ENCODE measurements at regions not wholly inside any gene's neighbourhood (a gene's known extent, or its start where the extent isn't known, plus 50 kb on each side); places are given as distances from the start of the nearest gene placed in this dataset.
A peak's percentile ranks its signal among the peaks of the same experiment; 100 is the strongest.

DNA sequence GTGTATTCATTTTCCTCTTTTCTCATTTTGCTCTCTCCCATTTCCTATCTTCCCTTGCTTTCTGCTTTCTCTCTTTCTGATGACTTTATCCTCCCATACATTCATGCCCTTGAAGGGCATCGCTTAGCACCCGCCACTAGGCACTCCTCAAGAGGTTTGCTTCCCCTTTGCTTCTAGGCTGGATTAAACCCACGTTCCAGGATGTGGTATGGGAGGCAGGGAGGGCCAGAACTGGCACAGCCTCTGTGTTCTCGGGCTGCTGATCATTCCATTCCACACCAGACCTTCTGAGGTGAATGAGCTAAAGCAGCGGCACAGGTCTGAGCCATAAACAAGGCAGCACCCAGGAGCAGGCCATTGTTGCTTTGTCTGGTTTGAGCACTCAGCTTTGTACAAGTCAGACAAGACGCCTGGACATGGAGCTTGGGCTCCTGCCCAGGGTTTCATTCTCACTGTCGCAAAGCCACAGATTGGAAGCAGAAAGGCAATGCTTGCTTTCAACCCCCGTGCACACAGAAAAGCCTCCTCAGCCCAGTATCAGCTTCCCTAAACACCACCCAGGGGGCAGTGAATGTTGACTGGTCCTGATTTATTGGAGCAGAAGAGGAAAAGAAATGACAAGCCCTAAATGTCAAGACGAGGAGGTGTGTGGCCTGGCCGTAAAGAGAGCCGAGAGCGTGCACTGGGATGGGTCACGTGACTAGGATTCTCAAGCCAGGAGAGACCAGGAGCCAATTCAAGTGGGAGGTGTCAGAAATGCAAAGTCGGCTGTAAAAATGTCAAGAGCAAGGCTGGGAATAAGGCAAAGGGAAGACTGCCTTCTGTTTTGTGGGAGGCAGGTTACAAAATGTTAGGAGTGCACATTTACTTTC is 218.0 kb upstream of the SERP2 start:
- peaks cover 28% of the 10 kb centered on the region for H3K4me1 ChIP-seq (ENCODE audit: low read depth)
- H3K27me3 ChIP-seq = no peaks in the 10 kb centered on the region
- DNase-seq (ENCODE audit: low read depth in 1 of 2, low spot score in 1 of 2) = peak; percentile 80 to 87
- no peaks in the 10 kb centered on the region for H3K9me3 ChIP-seq (ENCODE audit: low read depth)
- no peak overlapping the region for H3K4me3 ChIP-seq
- H3K36me3 ChIP-seq = no peaks in the 10 kb centered on the region
- TF ChIP-seq, protein P1, sequence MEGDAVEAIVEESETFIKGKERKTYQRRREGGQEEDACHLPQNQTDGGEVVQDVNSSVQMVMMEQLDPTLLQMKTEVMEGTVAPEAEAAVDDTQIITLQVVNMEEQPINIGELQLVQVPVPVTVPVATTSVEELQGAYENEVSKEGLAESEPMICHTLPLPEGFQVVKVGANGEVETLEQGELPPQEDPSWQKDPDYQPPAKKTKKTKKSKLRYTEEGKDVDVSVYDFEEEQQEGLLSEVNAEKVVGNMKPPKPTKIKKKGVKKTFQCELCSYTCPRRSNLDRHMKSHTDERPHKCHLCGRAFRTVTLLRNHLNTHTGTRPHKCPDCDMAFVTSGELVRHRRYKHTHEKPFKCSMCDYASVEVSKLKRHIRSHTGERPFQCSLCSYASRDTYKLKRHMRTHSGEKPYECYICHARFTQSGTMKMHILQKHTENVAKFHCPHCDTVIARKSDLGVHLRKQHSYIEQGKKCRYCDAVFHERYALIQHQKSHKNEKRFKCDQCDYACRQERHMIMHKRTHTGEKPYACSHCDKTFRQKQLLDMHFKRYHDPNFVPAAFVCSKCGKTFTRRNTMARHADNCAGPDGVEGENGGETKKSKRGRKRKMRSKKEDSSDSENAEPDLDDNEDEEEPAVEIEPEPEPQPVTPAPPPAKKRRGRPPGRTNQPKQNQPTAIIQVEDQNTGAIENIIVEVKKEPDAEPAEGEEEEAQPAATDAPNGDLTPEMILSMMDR (IDR thresholded peaks at IDR 0.05; ENCODE audit: low read depth, low read length) = no peak
- H3K27ac ChIP-seq = peak overlapping the region; percentile 86

DNA sequence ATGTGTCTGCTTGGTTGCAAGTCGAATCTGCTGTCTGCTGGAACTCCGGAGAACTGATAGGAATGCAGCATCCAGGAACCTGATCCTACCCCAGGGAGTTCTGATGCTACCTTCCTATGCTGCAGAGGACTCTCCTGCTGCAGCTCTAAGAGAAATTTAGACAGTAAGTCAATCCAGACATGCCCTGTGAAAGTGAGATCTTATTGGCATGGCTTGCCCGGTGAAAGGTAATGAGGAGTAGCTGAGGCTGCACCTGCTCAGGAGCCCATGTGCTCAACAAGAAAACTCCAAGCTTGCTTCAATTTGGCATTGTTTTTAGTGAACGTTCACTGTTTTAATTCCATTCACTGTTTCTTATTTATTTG is 217.3 kb upstream of the SERP2 start:
- Histone ChIP-seq H3K27ac (peak overlapping the region; percentile 86), H3K36me3 (no peaks in the 10 kb centered on the region), H3K4me1 (ENCODE audit: low read depth) (peaks cover 34% of the 10 kb centered on the region), H3K4me3 (no peak overlapping the region), H3K9me3 (ENCODE audit: low read depth) (no peaks in the 10 kb centered on the region), H3K27me3 (no peaks in the 10 kb centered on the region)
- TF ChIP-seq, protein P1 (IDR thresholded peaks at IDR 0.05; ENCODE audit: low read depth, low read length) = no peak
- no peak for DNase-seq (ENCODE audit: low read depth in 1 of 2, low spot score in 1 of 2)

GRCh38 chr13:44157606-44158005 is 216.0 kb upstream of the SERP2 start:
- peak in 1 of 2 donors; percentile 23 for DNase-seq (ENCODE audit: low read depth in 1 of 2, low spot score in 1 of 2)
- Histone ChIP-seq H3K27ac (no peak overlapping the region), H3K36me3 (no peaks in the 10 kb centered on the region), H3K27me3 (no peaks in the 10 kb centered on the region), H3K9me3 (ENCODE audit: low read depth) (no peaks in the 10 kb centered on the region), H3K4me1 (ENCODE audit: low read depth) (peaks cover 36% of the 10 kb centered on the region), H3K4me3 (no peak overlapping the region)
- TF ChIP-seq, protein P1 (IDR thresholded peaks at IDR 0.05; ENCODE audit: low read depth, low read length) = no peak

DNA sequence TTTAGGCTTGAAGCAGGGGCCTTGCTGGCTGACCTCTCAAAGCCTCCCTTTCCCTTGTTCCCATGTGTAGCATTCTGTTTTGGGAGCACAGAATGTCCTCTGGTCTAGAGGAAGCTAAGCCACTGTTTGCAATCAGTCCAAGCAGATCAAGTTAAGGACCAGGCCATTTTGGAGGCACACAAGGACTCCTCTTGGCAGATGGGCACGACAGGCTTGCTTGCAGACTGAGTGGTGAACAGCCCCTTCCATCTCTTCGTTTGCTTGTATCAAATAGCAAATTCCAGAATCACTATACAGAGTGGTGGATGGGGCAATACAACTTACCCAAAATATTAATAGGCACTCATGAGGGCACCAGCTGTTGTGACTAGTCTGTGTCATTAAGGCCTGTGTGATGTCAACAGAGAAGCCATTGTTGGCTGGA is 215.5 kb upstream of the SERP2 start:
- Histone ChIP-seq H3K27ac (no peak overlapping the region), H3K36me3 (no peaks in the 10 kb centered on the region), H3K9me3 (ENCODE audit: low read depth) (no peaks in the 10 kb centered on the region), H3K4me3 (no peak overlapping the region), H3K27me3 (no peaks in the 10 kb centered on the region), H3K4me1 (ENCODE audit: low read depth) (peaks cover 36% of the 10 kb centered on the region)
- no peak for DNase-seq (ENCODE audit: low read depth in 1 of 2, low spot score in 1 of 2)
- TF ChIP-seq, protein P1 (IDR thresholded peaks at IDR 0.05; ENCODE audit: low read depth, low read length) = no peak

DNA sequence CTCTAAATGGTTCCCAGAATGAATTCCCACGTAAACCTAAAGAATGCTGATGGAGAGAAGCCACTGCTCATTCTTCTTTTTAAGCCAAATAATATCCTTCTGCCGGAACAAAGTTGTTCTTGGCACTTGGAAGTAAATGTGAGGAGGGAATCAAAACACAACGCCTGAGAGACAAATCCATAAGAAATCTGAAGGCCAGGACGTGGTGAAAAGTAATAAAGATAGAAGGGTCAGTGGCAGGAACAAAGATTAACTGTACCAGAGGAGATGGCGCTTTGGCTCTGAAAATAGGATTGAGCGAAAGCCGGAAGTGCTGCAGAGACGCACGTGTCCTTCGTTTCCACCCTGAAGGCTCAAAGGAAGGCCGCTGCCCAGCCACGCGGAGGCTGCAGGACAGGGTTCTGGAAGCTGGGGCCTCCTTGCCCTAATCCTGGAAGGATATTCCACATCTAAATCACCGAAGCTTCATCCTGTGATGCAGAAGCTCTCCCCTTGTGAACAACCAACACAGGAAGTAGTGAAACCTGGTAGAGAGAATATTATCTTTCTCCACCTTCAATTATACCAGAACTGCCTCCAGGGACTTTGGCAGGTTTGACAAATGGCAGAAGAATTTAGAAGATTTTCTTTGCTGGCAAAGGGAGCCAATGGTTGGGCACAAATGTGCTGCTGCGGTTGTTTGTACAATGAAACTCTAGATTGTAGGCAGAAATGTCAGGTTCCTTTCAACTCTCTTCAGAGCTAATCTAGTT is 214.6 kb upstream of the SERP2 start:
- DNase-seq (ENCODE audit: low read depth in 1 of 2, low spot score in 1 of 2) = peak in 1 of 2 donors; percentile 30
- H3K4me1 ChIP-seq (ENCODE audit: low read depth) = peaks cover 36% of the 10 kb centered on the region
- H3K4me3 ChIP-seq = no peak overlapping the region
- no peaks in the 10 kb centered on the region for H3K27me3 ChIP-seq
- no peaks in the 10 kb centered on the region for H3K9me3 ChIP-seq (ENCODE audit: low read depth)
- TF ChIP-seq, protein P1 (IDR thresholded peaks at IDR 0.05; ENCODE audit: low read depth, low read length) = no peak
- no peaks in the 10 kb centered on the region for H3K36me3 ChIP-seq
- H3K27ac ChIP-seq = peak overlapping the region; percentile 10
